ENCODE measurements at regions not wholly inside any gene's neighbourhood (a gene's known extent, or its start where the extent isn't known, plus 50 kb on each side); places are given as distances from the start of the nearest gene placed in this dataset.

- no peaks in the 10 kb centered on the region for H3K36me3 ChIP-seq
- no peak for DNase-seq
- H3K9me3 ChIP-seq, result no peaks in the 10 kb centered on the region
- 95 to 96% methylated on average over 2 of the region's 2 CpGs for WGBS, 2 donors
- ATAC-seq, result no peak
- H3K27me3 ChIP-seq, result no peaks in the 10 kb centered on the region
- TF ChIP-seq CTCF (IDR thresholded peaks at IDR 0.05), result no peak
- intact Hi-C loops (cut with DNase I), result no loop called here
- no peak overlapping the region for H3K4me3 ChIP-seq
- no peaks in the 10 kb centered on the region for H3K4me1 ChIP-seq
- no peak overlapping the region for H3K27ac ChIP-seq
Measured at GRCh38 chr13:47281991-47282390, 385.1 kb upstream of the HTR2A start.

DNA sequence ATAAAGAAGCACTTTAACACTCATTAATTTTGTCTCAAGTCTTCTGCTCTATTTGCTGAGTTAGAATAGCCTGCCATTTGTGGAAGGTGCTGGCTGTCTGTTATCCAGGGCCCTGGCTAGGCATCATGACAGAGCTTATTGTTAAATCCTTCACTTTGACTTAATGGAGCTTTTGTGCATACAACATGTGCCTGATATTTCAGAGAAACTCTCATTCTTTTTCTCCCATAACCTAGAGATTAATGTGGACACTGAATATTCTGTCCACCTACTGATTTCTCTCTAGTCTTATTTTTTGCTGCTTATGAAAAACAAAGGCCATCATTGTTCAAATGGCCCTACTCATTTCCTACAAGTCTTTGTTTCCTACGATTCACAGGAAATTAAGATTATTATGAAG lies 383.1 kb upstream of the HTR2A start:
- intact Hi-C loops (cut with DNase I), result no loop called here

DNA sequence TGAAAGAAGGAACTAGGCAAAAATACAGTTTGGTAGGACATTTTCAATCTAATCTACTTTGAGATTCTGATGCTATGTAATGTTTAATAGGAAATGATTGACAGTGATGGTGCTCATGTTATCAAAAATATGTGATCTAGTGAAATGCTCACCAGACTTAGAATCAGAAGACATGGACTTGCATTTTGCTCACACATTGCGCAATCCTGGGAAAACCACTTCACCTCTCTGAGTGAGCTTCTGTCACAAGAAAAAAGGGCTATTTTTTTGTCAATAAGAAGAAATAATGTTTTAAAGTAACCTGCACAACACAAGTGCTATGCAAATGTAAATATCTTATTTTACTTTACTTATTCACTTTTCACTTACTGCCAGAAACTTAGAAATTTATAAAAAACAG lies 380.9 kb upstream of the HTR2A start:
- DNase-seq, result no peak
- Histone ChIP-seq H3K9me3 (no peaks in the 10 kb centered on the region), H3K4me1 (no peaks in the 10 kb centered on the region), H3K36me3 (no peaks in the 10 kb centered on the region), H3K27me3 (peaks cover 0 to 3% (median 0%) of the 10 kb centered on the region in 7 donors), H3K27ac (no peak overlapping the region), H3K4me3 (no peak overlapping the region)
- WGBS, 2 donors, result 90 to 92% methylated on average over 1 of the region's 1 CpG
- no peak for ATAC-seq
- intact Hi-C loops (cut with DNase I), result no loop called here
- TF ChIP-seq CTCF (IDR thresholded peaks at IDR 0.05), result no peak

More for the DNA sequence above, 383.1 kb upstream of the HTR2A start:
- ATAC-seq (no peak), DNase-seq (no peak)
- Histone ChIP-seq H3K36me3 (no peaks in the 10 kb centered on the region), H3K9me3 (no peaks in the 10 kb centered on the region), H3K4me1 (no peaks in the 10 kb centered on the region), H3K27me3 (no peaks in the 10 kb centered on the region), H3K4me3 (no peak overlapping the region), H3K27ac (no peak overlapping the region)
- 48 to 60% methylated on average over 1 of the region's 1 CpG for WGBS, 2 donors
- TF ChIP-seq CTCF (IDR thresholded peaks at IDR 0.05), result no peak

DNA sequence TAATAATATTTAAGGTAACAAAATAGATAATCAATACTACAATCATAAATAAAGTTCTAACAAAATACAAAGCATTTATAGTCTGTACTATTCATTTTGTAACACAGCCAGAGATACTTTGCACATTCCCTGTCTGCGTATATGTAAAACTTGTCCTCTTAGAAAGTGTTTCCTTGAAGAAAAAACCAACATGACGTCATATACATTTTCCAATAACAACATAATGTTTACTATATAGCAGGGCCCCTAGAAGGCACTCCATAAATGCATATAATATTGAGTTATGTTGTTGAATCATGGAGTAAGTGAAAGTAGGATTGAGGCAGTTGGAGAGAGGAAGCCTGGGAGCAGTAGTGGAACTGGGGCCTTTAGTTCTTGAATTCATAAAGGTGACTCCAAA lies 371.4 kb upstream of the HTR2A start:
- Histone ChIP-seq H3K4me1 (no peaks in the 10 kb centered on the region), H3K4me3 (no peak overlapping the region), H3K27me3 (no peaks in the 10 kb centered on the region), H3K27ac (no peak overlapping the region), H3K9me3 (peaks cover 0 to 4% (median 0%) of the 10 kb centered on the region in 11 donors), H3K36me3 (no peaks in the 10 kb centered on the region)
- DNase-seq, result no peak
- TF ChIP-seq CTCF (IDR thresholded peaks at IDR 0.05), result no peak
- ATAC-seq, result no peak
- WGBS, 2 donors, result 74 to 89% methylated on average over 2 of the region's 2 CpGs
- intact Hi-C loops (cut with DNase I), result no loop called here

DNA sequence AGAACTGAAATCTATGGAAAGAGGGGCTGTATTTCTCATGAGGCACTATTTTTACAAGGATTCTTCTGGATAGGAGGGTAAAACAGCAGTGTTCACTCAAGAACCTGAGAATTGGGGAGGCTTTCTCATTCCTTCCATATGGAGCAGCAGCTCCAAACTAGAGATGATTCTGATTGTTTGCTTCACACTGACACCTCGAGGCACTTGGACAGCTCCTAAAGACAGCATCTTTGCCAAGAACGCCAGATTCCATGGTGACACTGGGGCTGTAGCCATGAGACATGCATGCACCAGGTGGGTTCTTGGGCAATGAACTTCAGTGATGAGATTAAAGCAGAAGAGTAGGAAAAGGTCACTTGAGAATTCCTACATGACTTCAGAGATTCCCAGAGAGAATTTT lies 361.5 kb upstream of the HTR2A start:
- 48% methylated on average over 2 of the region's 2 CpGs for WGBS, 2 donors
- intact Hi-C loops (cut with DNase I), result no loop called here
- DNase-seq (no peak), ATAC-seq (no peak)
- H3K9me3 ChIP-seq, result peaks cover 0 to 5% (median 0%) of the 10 kb centered on the region in 11 donors
- H3K4me1 ChIP-seq, result no peaks in the 10 kb centered on the region
- no peaks in the 10 kb centered on the region for H3K36me3 ChIP-seq
- peaks cover 0 to 4% (median 0%) of the 10 kb centered on the region in 7 donors for H3K27me3 ChIP-seq
- no peak overlapping the region for H3K27ac ChIP-seq
- TF ChIP-seq CTCF (IDR thresholded peaks at IDR 0.05), result no peak
- H3K4me3 ChIP-seq, result no peak overlapping the region
